ENCODE measurements at regions not wholly inside any gene's neighbourhood (a gene's known extent, or its start where the extent isn't known, plus 50 kb on each side); places are given as distances from the start of the nearest gene placed in this dataset.
A peak's percentile ranks its signal among the peaks of the same experiment; 100 is the strongest.
"Not testable (repeated sequence)": the region's sequence is repeated elsewhere in the genome, so short reads cannot be mapped to it uniquely, and the experiment has no call there.

DNA sequence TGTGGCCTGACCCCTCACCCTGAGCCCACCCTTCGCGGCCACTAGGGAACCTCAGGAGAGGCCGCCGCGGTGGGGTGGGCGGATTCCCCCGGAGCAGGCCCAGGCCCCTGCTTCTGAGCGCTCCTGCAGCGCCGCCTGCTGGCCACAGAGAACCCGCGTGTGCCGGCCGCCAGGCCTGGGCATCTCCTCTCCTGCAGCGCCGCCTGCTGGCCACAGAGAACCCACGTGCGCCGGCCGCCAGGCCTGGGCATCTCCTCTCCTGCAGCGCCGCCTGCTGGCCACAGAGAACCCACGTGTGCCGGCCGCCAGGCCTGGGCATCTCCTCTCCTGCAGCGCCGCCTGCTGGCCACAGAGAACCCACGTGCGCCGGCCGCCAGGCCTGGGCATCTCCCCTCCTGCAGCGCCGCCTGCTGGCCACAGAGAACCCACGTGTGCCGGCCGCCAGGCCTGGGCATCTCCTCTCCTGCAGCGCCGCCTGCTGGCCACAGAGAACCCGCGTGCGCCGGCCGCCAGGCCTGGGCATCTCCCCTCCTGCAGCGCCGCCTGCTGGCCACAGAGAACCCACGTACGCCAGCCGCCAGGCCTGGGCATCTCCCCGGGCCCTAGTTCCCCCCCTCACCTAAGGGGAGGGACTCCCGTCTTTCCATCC is 126.1 kb downstream of the METRNL start:
- DNase-seq = peak; percentile 81
- H3K9me3 ChIP-seq; H3K4me3 ChIP-seq; intact Hi-C loops (cut with DNase I); H3K27ac ChIP-seq; H3K36me3 ChIP-seq; H3K27me3 ChIP-seq (ENCODE audit: low read depth); ATAC-seq: not testable (repeated sequence)
- TF ChIP-seq, protein P1, sequence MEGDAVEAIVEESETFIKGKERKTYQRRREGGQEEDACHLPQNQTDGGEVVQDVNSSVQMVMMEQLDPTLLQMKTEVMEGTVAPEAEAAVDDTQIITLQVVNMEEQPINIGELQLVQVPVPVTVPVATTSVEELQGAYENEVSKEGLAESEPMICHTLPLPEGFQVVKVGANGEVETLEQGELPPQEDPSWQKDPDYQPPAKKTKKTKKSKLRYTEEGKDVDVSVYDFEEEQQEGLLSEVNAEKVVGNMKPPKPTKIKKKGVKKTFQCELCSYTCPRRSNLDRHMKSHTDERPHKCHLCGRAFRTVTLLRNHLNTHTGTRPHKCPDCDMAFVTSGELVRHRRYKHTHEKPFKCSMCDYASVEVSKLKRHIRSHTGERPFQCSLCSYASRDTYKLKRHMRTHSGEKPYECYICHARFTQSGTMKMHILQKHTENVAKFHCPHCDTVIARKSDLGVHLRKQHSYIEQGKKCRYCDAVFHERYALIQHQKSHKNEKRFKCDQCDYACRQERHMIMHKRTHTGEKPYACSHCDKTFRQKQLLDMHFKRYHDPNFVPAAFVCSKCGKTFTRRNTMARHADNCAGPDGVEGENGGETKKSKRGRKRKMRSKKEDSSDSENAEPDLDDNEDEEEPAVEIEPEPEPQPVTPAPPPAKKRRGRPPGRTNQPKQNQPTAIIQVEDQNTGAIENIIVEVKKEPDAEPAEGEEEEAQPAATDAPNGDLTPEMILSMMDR (IDR thresholded peaks at IDR 0.05) = peak; percentile 73
- peaks cover 30% of the 10 kb centered on the region for H3K4me1 ChIP-seq

DNA sequence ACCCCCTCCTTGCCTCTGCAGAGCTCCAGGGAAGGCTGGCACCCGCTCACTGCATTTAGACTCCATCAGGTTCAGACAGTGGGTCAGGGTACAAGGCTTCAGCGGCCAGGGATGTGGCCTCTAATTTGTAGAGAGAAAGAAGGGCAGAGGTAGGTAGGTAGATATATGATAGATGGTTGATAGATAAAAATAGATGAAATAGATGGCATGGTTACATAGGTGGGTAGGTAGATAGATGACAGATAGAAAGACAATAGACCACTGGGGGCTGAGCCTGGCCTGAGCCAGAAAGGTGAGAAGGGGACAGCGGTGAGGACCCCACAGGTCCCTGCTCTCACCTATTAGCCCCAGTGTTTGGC is 126.6 kb downstream of the METRNL start:
- peaks cover 25% of the 10 kb centered on the region for H3K4me1 ChIP-seq
- ATAC-seq; DNase-seq; intact Hi-C loops (cut with DNase I); H3K27me3 ChIP-seq (ENCODE audit: low read depth); H3K27ac ChIP-seq; H3K4me3 ChIP-seq; H3K36me3 ChIP-seq; H3K9me3 ChIP-seq: not testable (repeated sequence)

DNA sequence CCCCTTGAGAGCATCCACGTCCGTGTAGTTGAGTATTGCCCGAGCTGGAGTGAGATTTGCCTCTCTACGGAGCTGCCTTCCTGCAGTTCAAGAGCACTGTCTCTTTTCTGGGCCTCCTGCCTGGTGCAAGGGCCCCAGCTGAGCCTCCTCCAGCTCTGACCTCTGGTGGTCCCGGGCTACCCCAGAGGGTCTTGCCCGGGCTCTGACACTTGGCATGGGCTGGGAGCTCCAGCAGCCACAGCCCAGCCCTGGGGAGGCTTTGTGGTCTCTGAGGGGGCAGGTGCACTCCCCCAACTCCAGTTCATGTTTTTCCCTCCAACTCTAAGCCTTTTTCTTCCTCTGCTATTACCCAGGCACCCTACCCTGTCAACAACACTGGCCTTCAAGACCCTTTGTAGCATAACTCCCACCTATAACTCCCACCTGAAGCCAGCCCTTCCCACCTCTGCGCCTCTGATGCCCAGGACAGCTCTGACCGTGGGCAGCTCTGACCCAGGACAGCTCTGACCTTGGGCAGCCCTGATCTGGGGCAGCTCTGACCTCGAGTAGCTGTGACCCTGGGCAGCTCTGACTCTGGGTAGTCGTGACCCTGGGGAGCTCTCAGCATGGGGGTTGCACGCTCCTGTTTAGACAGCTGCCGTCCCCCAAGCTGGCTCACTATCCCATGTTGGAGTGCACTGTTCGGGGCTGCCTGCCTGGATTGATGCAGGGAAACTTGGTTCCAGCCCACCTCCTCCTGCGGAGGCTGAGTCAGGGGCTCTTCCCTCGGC is 127.6 kb downstream of the METRNL start:
- H3K9me3 ChIP-seq; ATAC-seq; intact Hi-C loops (cut with DNase I); H3K36me3 ChIP-seq; H3K27me3 ChIP-seq (ENCODE audit: low read depth); H3K27ac ChIP-seq; H3K4me3 ChIP-seq: not testable (repeated sequence)
- peaks cover 15% of the 10 kb centered on the region for H3K4me1 ChIP-seq
- peak; percentile 24 for DNase-seq

DNA sequence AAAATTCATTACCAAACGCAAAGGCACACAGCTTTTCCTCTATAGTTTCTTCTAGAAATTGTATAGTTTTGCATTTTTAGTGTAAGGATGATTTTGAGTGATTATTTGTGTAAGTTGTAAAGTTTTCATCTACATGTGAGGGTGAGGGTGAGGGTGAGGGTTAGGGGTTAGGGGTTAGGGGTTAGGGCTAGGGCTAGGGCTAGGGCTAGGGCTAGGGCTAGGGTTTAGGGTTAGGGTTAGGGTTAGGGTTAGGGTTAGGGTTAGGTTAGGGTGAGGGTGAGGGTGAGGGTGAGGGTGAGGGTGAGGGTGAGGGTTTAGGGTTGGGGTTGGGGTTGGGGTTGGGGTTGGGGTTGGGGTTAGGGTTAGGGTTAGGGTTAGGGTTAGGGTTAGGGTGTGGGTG is 167.6 kb downstream of the METRNL start:
- peak; percentile 33 for DNase-seq
- intact Hi-C loops (cut with DNase I); H3K36me3 ChIP-seq; ATAC-seq; H3K27me3 ChIP-seq (ENCODE audit: low read depth); H3K27ac ChIP-seq; H3K4me3 ChIP-seq; H3K4me1 ChIP-seq; H3K9me3 ChIP-seq: not testable (repeated sequence)
